ENCODE measurements at regions not wholly inside any gene's neighbourhood (a gene's known extent, or its start where the extent isn't known, plus 50 kb on each side); places are given as distances from the start of the nearest gene placed in this dataset.

DNA sequence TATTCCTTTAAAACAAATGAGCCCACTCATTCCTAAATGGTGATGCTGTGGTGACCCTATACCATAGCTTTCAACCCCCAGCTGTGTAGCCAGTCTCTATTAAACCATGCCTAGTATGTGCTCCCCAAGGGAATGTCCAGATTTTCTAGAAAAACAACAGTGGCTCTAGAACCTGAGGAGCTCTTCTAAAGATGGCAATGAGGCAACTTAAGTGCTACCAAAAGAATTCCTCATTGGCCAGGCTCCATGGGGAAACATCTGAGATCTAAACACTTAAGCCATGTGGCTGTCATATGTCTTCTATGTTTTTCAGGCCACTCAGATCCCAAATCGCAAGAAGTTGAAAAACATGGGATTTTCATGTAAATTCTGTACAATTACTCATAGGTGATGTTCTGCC is 191.0 kb downstream of the TPBG start:
- TF ChIP-seq, protein P1, sequence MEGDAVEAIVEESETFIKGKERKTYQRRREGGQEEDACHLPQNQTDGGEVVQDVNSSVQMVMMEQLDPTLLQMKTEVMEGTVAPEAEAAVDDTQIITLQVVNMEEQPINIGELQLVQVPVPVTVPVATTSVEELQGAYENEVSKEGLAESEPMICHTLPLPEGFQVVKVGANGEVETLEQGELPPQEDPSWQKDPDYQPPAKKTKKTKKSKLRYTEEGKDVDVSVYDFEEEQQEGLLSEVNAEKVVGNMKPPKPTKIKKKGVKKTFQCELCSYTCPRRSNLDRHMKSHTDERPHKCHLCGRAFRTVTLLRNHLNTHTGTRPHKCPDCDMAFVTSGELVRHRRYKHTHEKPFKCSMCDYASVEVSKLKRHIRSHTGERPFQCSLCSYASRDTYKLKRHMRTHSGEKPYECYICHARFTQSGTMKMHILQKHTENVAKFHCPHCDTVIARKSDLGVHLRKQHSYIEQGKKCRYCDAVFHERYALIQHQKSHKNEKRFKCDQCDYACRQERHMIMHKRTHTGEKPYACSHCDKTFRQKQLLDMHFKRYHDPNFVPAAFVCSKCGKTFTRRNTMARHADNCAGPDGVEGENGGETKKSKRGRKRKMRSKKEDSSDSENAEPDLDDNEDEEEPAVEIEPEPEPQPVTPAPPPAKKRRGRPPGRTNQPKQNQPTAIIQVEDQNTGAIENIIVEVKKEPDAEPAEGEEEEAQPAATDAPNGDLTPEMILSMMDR (IDR thresholded peaks at IDR 0.05), result no peak
- TF ChIP-seq SIN3A (IDR thresholded peaks at IDR 0.05; ENCODE audit: borderline replicate concordance, insufficient read depth, low read depth, low read length) (no peak), POLR2AphosphoS5 (IDR thresholded peaks at IDR 0.05; ENCODE audit: low read depth, low read length) (no peak)
- TF ChIP-seq, protein P2, sequence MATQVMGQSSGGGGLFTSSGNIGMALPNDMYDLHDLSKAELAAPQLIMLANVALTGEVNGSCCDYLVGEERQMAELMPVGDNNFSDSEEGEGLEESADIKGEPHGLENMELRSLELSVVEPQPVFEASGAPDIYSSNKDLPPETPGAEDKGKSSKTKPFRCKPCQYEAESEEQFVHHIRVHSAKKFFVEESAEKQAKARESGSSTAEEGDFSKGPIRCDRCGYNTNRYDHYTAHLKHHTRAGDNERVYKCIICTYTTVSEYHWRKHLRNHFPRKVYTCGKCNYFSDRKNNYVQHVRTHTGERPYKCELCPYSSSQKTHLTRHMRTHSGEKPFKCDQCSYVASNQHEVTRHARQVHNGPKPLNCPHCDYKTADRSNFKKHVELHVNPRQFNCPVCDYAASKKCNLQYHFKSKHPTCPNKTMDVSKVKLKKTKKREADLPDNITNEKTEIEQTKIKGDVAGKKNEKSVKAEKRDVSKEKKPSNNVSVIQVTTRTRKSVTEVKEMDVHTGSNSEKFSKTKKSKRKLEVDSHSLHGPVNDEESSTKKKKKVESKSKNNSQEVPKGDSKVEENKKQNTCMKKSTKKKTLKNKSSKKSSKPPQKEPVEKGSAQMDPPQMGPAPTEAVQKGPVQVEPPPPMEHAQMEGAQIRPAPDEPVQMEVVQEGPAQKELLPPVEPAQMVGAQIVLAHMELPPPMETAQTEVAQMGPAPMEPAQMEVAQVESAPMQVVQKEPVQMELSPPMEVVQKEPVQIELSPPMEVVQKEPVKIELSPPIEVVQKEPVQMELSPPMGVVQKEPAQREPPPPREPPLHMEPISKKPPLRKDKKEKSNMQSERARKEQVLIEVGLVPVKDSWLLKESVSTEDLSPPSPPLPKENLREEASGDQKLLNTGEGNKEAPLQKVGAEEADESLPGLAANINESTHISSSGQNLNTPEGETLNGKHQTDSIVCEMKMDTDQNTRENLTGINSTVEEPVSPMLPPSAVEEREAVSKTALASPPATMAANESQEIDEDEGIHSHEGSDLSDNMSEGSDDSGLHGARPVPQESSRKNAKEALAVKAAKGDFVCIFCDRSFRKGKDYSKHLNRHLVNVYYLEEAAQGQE (IDR thresholded peaks at IDR 0.05; ENCODE audit: insufficient read depth in 1 of 2, low read depth in 2 of 2, low read length in 1 of 2), result no peak
